PC-3 (cell line): ENCODE measurements at regions not wholly inside any gene's neighbourhood (a gene's known extent, or its start where the extent isn't known, plus 50 kb on each side); places are given as distances from the start of the nearest gene placed in this dataset.

Experiments
- ATAC-seq: fragments of 200-7000 bp; cut with Tn5 transposase; 2 replicates; pipeline ENCODE4 v1.9.1; 2020; ENCODE audit warnings: mild to moderate bottlenecking, moderate library complexity
- BruUV-seq: library from RNA; stranded (reverse); fragments of 400-500 nt; replicated peaks from 2 replicates; lab custom pipeline; 2021; lab: Mats Ljungman, UMichigan
- CTCF ChIA-PET: fragments of 300-600 bp; sonication (Branson Sonifier 250); formaldehyde crosslinking; loops from one replicate; lab custom pipeline; 2022; ENCODE audit warnings: antibody characterized with exemption; lab: Charles Lee
- POLR2A ChIA-PET: fragments of 300-600 bp; sonication (Branson Sonifier 250); formaldehyde crosslinking; loops from one replicate; lab custom pipeline; 2022; ENCODE audit warnings: antibody characterized with exemption; ENCODE audit not compliant: unreplicated experiment; lab: Charles Lee
- DNase-seq: peaks from one replicate; pipeline ENCODE4 v3.0.0-alpha.2; 2015
- H2AFZ ChIP-seq: fragments of 300-600 bp; sonication (generic); 2 replicates; pipeline ENCODE4 v1.6.0; 2016; ENCODE audit warnings: antibody characterized with exemption, low read length
- H3F3A ChIP-seq: fragments of 300-600 bp; sonication (generic); one replicate; pipeline ENCODE4 v1.6.0; 2017; ENCODE audit warnings: antibody characterized with exemption, low read length, control low read depth, mild to moderate bottlenecking; ENCODE audit not compliant: unreplicated experiment
- H3K27ac ChIP-seq: fragments of 300-600 bp; sonication (generic); 2 replicates; pipeline ENCODE4 v1.5.1; 2016; ENCODE audit warnings: mild to moderate bottlenecking, low read length
- H3K27me3 ChIP-seq: fragments of 300-600 bp; sonication (generic); 2 replicates; pipeline ENCODE4 v1.6.1; 2016; ENCODE audit warnings: low read length, mixed read lengths
- H3K36me3 ChIP-seq: fragments of 300-600 bp; sonication (generic); 2 replicates; pipeline ENCODE4 v1.6.1; 2016; ENCODE audit warnings: low read depth, mixed run types, low read length, mixed read lengths
- H3K4me1 ChIP-seq: fragments of 300-600 bp; sonication (generic); 2 replicates; pipeline ENCODE4 v1.5.1; 2016; ENCODE audit warnings: low read length; ENCODE audit not compliant: insufficient read depth
- H3K4me2 ChIP-seq: fragments of 300-600 bp; sonication (generic); 2 replicates; pipeline ENCODE4 v1.6.0; 2016; ENCODE audit warnings: low read length
- H3K4me3 ChIP-seq: fragments of 300-600 bp; sonication (generic); 2 replicates; pipeline ENCODE4 v1.5.1; 2016; ENCODE audit warnings: mild to moderate bottlenecking, low read length, mixed read lengths
- H3K79me2 ChIP-seq: fragments of 300-600 bp; sonication (generic); 2 replicates; pipeline ENCODE4 v1.6.1; 2017; ENCODE audit warnings: low read length, mixed read lengths
- H3K9ac ChIP-seq: fragments of 300-600 bp; sonication (generic); 2 replicates; pipeline ENCODE4 v1.6.0; 2016; ENCODE audit warnings: mild to moderate bottlenecking, low read length
- H3K9me2 ChIP-seq: fragments of 300-600 bp; sonication (generic); replicated peaks from 2 replicates; pipeline ENCODE4 v1.6.1; 2016; ENCODE audit warnings: mixed run types, low read length, mixed read lengths
- H3K9me3 ChIP-seq: fragments of 300-600 bp; sonication (generic); 2 replicates; pipeline ENCODE4 v1.6.1; 2016; ENCODE audit warnings: low read length, mixed read lengths
- H4K20me1 ChIP-seq: fragments of 300-600 bp; sonication (generic); 2 replicates; pipeline ENCODE4 v1.6.1; 2016; ENCODE audit warnings: low read length, mixed read lengths
- EZH2 ChIP-seq: fragments of 300-600 bp; sonication (generic); IDR thresholded peaks from one replicate; pipeline ENCODE4 v1.6.1; 2017; ENCODE audit warnings: antibody characterized with exemption, mild to moderate bottlenecking, low read length; ENCODE audit not compliant: unreplicated experiment
- EZH2phosphoT487 ChIP-seq: fragments of 300-600 bp; sonication (generic); IDR thresholded peaks from 2 replicates; pipeline ENCODE4 v1.6.1; 2018; ENCODE audit warnings: mild to moderate bottlenecking, antibody characterized with exemption, low read length, borderline replicate concordance
- intact Hi-C: fragments of 100-400 bp; cut with micrococcal nuclease; formaldehyde crosslinking; loops from 2 replicates; pipeline ENCODE4 v1.9.0; 2023
- TF ChIP-seq, protein P1 (sequence below): fragments of 300-600 bp; sonication (generic); conservative IDR thresholded peaks from 2 replicates; pipeline ENCODE4 v1.5.1; 2017; ENCODE audit warnings: antibody characterized with exemption, low read depth, mild to moderate bottlenecking, low read length

DNA sequence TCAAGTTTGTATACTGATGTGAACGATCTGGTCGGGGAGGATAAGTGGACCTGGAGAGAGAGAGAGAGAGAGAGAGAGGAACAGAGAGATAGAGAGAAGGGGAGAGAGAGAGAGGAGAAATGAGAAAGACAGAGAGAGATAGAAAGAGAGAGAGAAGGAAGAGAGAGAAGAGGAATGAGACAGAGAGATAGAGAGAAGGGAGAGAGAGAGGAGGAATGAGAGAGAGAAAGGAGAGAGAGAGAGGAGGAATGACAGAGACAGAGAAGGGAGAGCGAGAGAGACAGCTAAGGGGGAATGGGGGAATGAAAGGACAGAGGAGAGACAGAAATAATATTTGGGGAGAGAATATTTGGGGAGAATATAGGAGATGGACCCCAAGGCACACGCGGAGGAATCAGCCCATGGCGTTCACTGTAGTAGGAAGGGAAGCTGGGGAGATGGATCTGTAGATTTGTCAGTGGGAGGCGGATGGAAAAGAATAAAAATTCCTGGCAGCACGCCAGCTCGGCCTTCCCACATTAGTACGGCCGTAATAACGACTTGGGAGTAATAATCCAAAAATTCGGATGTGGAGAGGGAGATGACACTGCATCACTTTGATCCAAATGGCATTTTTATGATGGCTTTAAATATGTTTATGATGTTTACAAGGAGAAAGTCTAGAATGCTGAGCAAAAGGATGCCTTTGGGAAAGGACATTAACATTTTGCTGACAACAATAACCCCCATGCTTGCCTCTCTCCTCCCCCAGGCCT, 159.8 kb upstream of the KCNJ6 start:
- Histone ChIP-seq H3K27ac (no peak overlapping the region), H3K36me3 (no peaks in the 10 kb centered on the region), H3K4me3 (no peak overlapping the region), H3K79me2 (no peaks in the 10 kb centered on the region), H2AFZ (no peak overlapping the region), H4K20me1 (no peaks in the 10 kb centered on the region), H3K9me3 (peaks cover 4% of the 10 kb centered on the region; the same call in 1 of the 2 replicates), H3K4me2 (no peak overlapping the region), H3K9me2 (no peaks in the 10 kb centered on the region), H3F3A (no peaks in the 10 kb centered on the region), H3K27me3 (peaks cover 36% of the 10 kb centered on the region), H3K9ac (no peak overlapping the region), H3K4me1 (no peaks in the 10 kb centered on the region)
- DNase-seq, result peak; percentile 12
- no peak for ATAC-seq
- no TSS peak for BruUV-seq
- CTCF ChIA-PET, result no interaction called here
- POLR2A ChIA-PET, result no interaction called here
- TF ChIP-seq, protein P1, sequence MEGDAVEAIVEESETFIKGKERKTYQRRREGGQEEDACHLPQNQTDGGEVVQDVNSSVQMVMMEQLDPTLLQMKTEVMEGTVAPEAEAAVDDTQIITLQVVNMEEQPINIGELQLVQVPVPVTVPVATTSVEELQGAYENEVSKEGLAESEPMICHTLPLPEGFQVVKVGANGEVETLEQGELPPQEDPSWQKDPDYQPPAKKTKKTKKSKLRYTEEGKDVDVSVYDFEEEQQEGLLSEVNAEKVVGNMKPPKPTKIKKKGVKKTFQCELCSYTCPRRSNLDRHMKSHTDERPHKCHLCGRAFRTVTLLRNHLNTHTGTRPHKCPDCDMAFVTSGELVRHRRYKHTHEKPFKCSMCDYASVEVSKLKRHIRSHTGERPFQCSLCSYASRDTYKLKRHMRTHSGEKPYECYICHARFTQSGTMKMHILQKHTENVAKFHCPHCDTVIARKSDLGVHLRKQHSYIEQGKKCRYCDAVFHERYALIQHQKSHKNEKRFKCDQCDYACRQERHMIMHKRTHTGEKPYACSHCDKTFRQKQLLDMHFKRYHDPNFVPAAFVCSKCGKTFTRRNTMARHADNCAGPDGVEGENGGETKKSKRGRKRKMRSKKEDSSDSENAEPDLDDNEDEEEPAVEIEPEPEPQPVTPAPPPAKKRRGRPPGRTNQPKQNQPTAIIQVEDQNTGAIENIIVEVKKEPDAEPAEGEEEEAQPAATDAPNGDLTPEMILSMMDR, result no peak
- TF ChIP-seq EZH2phosphoT487 (no peak), EZH2 (no peak)
- intact Hi-C loops, result no loop called here

DNA sequence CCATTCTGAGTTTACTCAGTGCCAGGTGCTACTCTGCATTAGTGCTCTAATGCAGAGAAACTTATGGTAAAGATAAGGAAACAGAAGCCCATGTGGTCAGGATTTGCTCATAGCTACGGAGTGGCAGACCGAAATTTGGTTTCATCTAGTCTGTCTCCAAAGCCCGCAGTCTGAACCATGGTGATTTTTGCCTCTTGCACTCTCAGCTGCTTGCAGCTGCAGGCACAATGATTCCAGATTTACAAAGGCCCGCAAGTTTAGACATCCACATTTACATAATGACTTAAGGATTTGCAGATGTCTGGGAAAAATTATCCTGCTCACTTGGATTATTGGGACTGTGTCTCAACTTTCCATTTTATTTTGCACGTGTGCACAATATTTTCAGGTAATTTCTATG, 161.3 kb upstream of the KCNJ6 start:
- no peaks in the 10 kb centered on the region for H3K79me2 ChIP-seq
- H3K27me3 ChIP-seq, result peaks cover 38% of the 10 kb centered on the region
- no peak overlapping the region for H3K27ac ChIP-seq
- DNase-seq (no peak), ATAC-seq (no peak)
- H3K4me1 ChIP-seq, result no peaks in the 10 kb centered on the region
- no peak overlapping the region for H3K4me2 ChIP-seq
- ChIA-PET CTCF (no interaction called here), POLR2A (no interaction called here)
- H4K20me1 ChIP-seq, result no peaks in the 10 kb centered on the region
- H3K4me3 ChIP-seq, result no peak overlapping the region
- H3K9me3 ChIP-seq, result no peaks in the 10 kb centered on the region
- H3K9me2 ChIP-seq, result no peaks in the 10 kb centered on the region
- H2AFZ ChIP-seq, result no peak overlapping the region
- H3K9ac ChIP-seq, result no peak overlapping the region
- intact Hi-C loops, result no loop called here
- no TSS peak for BruUV-seq
- TF ChIP-seq, protein P1, result no peak
- TF ChIP-seq EZH2phosphoT487 (no peak), EZH2 (no peak)
- no peaks in the 10 kb centered on the region for H3F3A ChIP-seq
- no peaks in the 10 kb centered on the region for H3K36me3 ChIP-seq

DNA sequence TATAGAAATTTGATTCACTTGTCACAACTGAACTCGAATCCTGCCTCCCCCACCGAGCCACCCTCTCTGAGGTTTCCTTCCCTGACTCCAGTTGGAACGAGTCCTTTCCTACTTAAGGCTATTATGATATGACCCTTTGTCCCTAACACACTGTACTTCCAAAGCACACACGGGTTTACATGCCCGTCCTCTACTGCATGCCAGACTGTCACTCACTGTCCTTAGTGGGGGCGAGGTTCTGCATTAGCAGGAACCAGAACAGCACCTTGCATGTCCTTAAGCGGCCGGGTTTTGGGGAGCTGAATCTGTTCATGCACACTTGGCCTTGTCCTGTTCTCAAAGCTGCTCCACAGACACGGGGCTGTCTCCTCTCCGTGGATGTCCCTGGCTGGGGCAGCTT, 164.6 kb upstream of the KCNJ6 start:
- Histone ChIP-seq H3K9me2 (no peaks in the 10 kb centered on the region), H3K4me3 (no peak overlapping the region), H3K9ac (no peak overlapping the region), H3K27ac (no peak overlapping the region), H3K27me3 (peaks cover 41% of the 10 kb centered on the region), H4K20me1 (no peaks in the 10 kb centered on the region), H3K4me1 (no peaks in the 10 kb centered on the region), H3K79me2 (no peaks in the 10 kb centered on the region), H3K36me3 (no peaks in the 10 kb centered on the region), H2AFZ (no peak overlapping the region), H3K4me2 (no peak overlapping the region), H3F3A (no peaks in the 10 kb centered on the region), H3K9me3 (no peaks in the 10 kb centered on the region)
- ChIA-PET POLR2A (no interaction called here), CTCF (no interaction called here)
- ATAC-seq (no peak), DNase-seq (no peak)
- intact Hi-C loops, result no loop called here
- TF ChIP-seq EZH2 (no peak), EZH2phosphoT487 (no peak)
- TF ChIP-seq, protein P1, result no peak
- BruUV-seq, result no TSS peak
